H1 (cell line): ENCODE measurements at regions not wholly inside any gene's neighbourhood (a gene's known extent, or its start where the extent isn't known, plus 50 kb on each side); places are given as distances from the start of the nearest gene placed in this dataset.

Experiments
- CTCF ChIA-PET: fragments of 300-600 bp; sonication (Branson Sonifier 250); formaldehyde crosslinking; loops from one replicate; lab custom pipeline; 2021; ENCODE audit not compliant: partially characterized antibody; lab: Charles Lee
- POLR2A ChIA-PET: fragments of 300-600 bp; sonication (Branson Sonifier 250); formaldehyde crosslinking; loops from one replicate; lab custom pipeline; 2021; ENCODE audit warnings: inconsistent platforms; ENCODE audit not compliant: partially characterized antibody; lab: Charles Lee
- DNase-seq, 2 experiments: peaks; one replicate each; pipeline versions ENCODE4 v3.0.0 to v3.0.0-alpha.2; 2010 to 2022; ENCODE audit warnings: low spot score in 2 of 2, low read depth in 1 of 2, mixed read lengths in 1 of 2
- FAIRE-seq: peaks from 2 replicates; lab custom pipeline; 2011; peaks lifted over from hg19 to GRCh38; lab: Jason Lieb, UNC
- H2AFZ ChIP-seq: 2 replicates; pipeline ENCODE4 v1.8.1; 2012; ENCODE audit warnings: low read length, inconsistent platforms
- H2AK5ac ChIP-seq: 2 replicates; pipeline ENCODE4 v1.6.1; 2013; ENCODE audit warnings: low read depth, low read length
- H2BK120ac ChIP-seq: replicated peaks from 2 replicates; pipeline ENCODE3; 2013; ENCODE audit warnings: low read depth, low read length, inconsistent platforms
- H2BK12ac ChIP-seq: 2 replicates; pipeline ENCODE4 v1.6.1; 2013; ENCODE audit warnings: low read depth, low read length
- H2BK15ac ChIP-seq: 2 replicates; pipeline ENCODE4 v1.6.1; 2013; ENCODE audit warnings: low read length
- H2BK20ac ChIP-seq: 2 replicates; pipeline ENCODE4 v1.6.1; 2013; ENCODE audit warnings: low read length
- H2BK5ac ChIP-seq: 2 replicates; pipeline ENCODE4 v1.6.1; 2013; ENCODE audit warnings: low read depth, low read length
- H3K14ac ChIP-seq: 2 replicates; pipeline ENCODE4 v1.6.1; 2013; ENCODE audit warnings: inconsistent platforms; ENCODE audit not compliant: insufficient read length
- H3K18ac ChIP-seq: 2 replicates; pipeline ENCODE4 v1.6.1; 2013; ENCODE audit warnings: low read length; ENCODE audit errors: extremely low read depth
- H3K23ac ChIP-seq: 2 replicates; pipeline ENCODE4 v1.6.1; 2013; ENCODE audit warnings: inconsistent platforms; ENCODE audit not compliant: insufficient read length
- H3K23me2 ChIP-seq: 2 replicates; pipeline ENCODE4 v1.6.1; 2013; ENCODE audit warnings: low read depth, low read length
- H3K27ac ChIP-seq: 2 replicates; pipeline ENCODE4 v1.6.1; 2011; ENCODE audit warnings: low read depth, low read length, inconsistent platforms
- H3K27me3 ChIP-seq, 4 experiments: replicated peaks in 1 of 4; 1 replicate in 1 of 4; 2 replicates in 3 of 4; pipeline versions ENCODE4 v1.6.1 to v1.8.1; 2011 to 2013; ENCODE audit warnings: low read length in 3 of 4, mild to moderate bottlenecking in 3 of 4, inconsistent platforms in 2 of 4, mixed read lengths in 2 of 4, moderate library complexity in 1 of 4; ENCODE audit not compliant: control insufficient read depth in 3 of 4, insufficient read depth in 3 of 4; ENCODE audit errors: extremely low read depth in 1 of 4
- H3K36me3 ChIP-seq, 4 experiments: 2 replicates each; pipeline versions ENCODE4 v1.6.1 to v1.8.1; 2011 to 2013; ENCODE audit warnings: mild to moderate bottlenecking in 4 of 4, low read length in 3 of 4, moderate library complexity in 2 of 4, control low read depth in 1 of 4, inconsistent platforms in 1 of 4; ENCODE audit not compliant: insufficient read depth in 4 of 4, control insufficient read depth in 2 of 4
- H3K4ac ChIP-seq: replicated peaks from 2 replicates; pipeline ENCODE3; 2013; ENCODE audit warnings: low read length, low read depth, mixed read lengths, inconsistent platforms; ENCODE audit not compliant: insufficient read length
- H3K4me1 ChIP-seq, 4 experiments: replicated peaks in 1 of 4; 1 replicate in 1 of 4; 2 replicates in 3 of 4; pipeline versions ENCODE4 v1.6.1 to v1.8.1; 2011 to 2013; ENCODE audit warnings: low read length in 3 of 4, inconsistent platforms in 2 of 4, mixed read lengths in 1 of 4; ENCODE audit not compliant: insufficient read depth in 4 of 4, control insufficient read depth in 3 of 4
- H3K4me2 ChIP-seq, 2 experiments: 2 replicates each; pipeline versions ENCODE4 v1.6.1 to v1.8.1; 2011 to 2013; ENCODE audit warnings: low read depth in 2 of 2, low read length in 2 of 2, control low read depth in 1 of 2, inconsistent platforms in 1 of 2, mild to moderate bottlenecking in 1 of 2; ENCODE audit not compliant: insufficient read depth in 1 of 2
- H3K4me3 ChIP-seq, 4 experiments: fragments of 200-600, 300-600 bp in 1 of 4; sonication (generic), shearing (Covaris generic), sonication (Bioruptor Twin) in 1 of 4; 2 replicates each; pipeline versions ENCODE4 v1.5.1 to v1.8.1; 2011 to 2016; ENCODE audit warnings: low read length in 4 of 4, low read depth in 3 of 4, control low read depth in 2 of 4, inconsistent platforms in 2 of 4, mild to moderate bottlenecking in 2 of 4, mixed read lengths in 1 of 4, moderate library complexity in 1 of 4; ENCODE audit not compliant: insufficient read depth in 2 of 4; ENCODE audit errors: extremely low read depth in 1 of 4
- H3K56ac ChIP-seq: replicated peaks from 2 replicates; pipeline ENCODE3; 2013; ENCODE audit warnings: low read depth, mild to moderate bottlenecking, mixed read lengths, low read length, inconsistent platforms; ENCODE audit not compliant: insufficient read length
- H3K79me1 ChIP-seq: 2 replicates; pipeline ENCODE4 v1.6.1; 2013; ENCODE audit warnings: low read depth, low read length, control low read depth
- H3K79me2 ChIP-seq, 2 experiments: 2 replicates each; pipeline versions ENCODE4 v1.6.1 to v1.8.1; 2012 to 2013; ENCODE audit warnings: low read length in 2 of 2, mild to moderate bottlenecking in 2 of 2, inconsistent platforms in 1 of 2; ENCODE audit not compliant: insufficient read depth in 2 of 2, control insufficient read depth in 1 of 2
- H3K9ac ChIP-seq, 4 experiments: replicated peaks in 1 of 4; 1 replicate in 1 of 4; 2 replicates in 3 of 4; pipeline versions ENCODE4 v1.6.1 to v1.8.1; 2011 to 2013; ENCODE audit warnings: low read depth in 3 of 4, low read length in 3 of 4, control low read depth in 2 of 4, mild to moderate bottlenecking in 2 of 4, moderate library complexity in 2 of 4, inconsistent platforms in 1 of 4; ENCODE audit errors: extremely low read depth in 1 of 4
- H3K9me3 ChIP-seq, 2 experiments: 2 replicates each; pipeline versions ENCODE4 v1.6.1 to v1.8.1; 2012 to 2013; ENCODE audit warnings: mild to moderate bottlenecking in 2 of 2, moderate library complexity in 2 of 2, control low read depth in 1 of 2, inconsistent platforms in 1 of 2, low read depth in 1 of 2, low read length in 1 of 2, mixed read lengths in 1 of 2; ENCODE audit not compliant: insufficient read depth in 2 of 2
- H4K20me1 ChIP-seq, 2 experiments: replicated peaks in 1 of 2; 2 replicates each; pipeline versions ENCODE3 to v1.8.1; 2011 to 2013; ENCODE audit warnings: inconsistent platforms in 2 of 2, low read length in 2 of 2, mild to moderate bottlenecking in 1 of 2; ENCODE audit not compliant: insufficient read depth in 2 of 2, control insufficient read depth in 1 of 2
- H4K5ac ChIP-seq: 2 replicates; pipeline ENCODE4 v1.6.1; 2013; ENCODE audit warnings: low read length, low read depth, mixed read lengths, inconsistent platforms; ENCODE audit not compliant: insufficient read length
- H4K8ac ChIP-seq: 2 replicates; pipeline ENCODE4 v1.8.0; 2013; ENCODE audit warnings: mild to moderate bottlenecking, moderate library complexity, low read length, inconsistent platforms; ENCODE audit not compliant: insufficient read depth; ENCODE audit errors: extremely low read depth
- H4K91ac ChIP-seq: replicated peaks from 2 replicates; pipeline ENCODE3; 2013; ENCODE audit warnings: low read length, mixed read lengths, inconsistent platforms; ENCODE audit not compliant: insufficient read length
- BACH1 ChIP-seq: IDR thresholded peaks from 2 replicates; pipeline ENCODE4 v1.6.1; 2012; ENCODE audit warnings: low read length, improper control_type of control experiment
- CBX5 ChIP-seq: fragments of 300-800, 300-1000 bp; sonication (generic); IDR thresholded peaks from 2 replicates; pipeline ENCODE4 v1.7.1; 2016; ENCODE audit warnings: antibody characterized with exemption, low read length, low read depth
- CHD2 ChIP-seq: IDR thresholded peaks from 2 replicates; pipeline ENCODE4 v1.6.1; 2012; ENCODE audit warnings: low read length, improper control_type of control experiment
- EP300 ChIP-seq, 2 experiments: IDR thresholded peaks; 1 replicate in 1 of 2; 2 replicates in 1 of 2; pipeline ENCODE4 v1.6.1; 2011 to 2012; ENCODE audit warnings: low read depth in 2 of 2, low read length in 2 of 2, mild to moderate bottlenecking in 2 of 2, borderline replicate concordance in 1 of 2, inconsistent platforms in 1 of 2, moderate library complexity in 1 of 2
- EZH2 ChIP-seq: fragments of 200-600 bp; sonication (generic); IDR thresholded peaks from 2 replicates; pipeline ENCODE4 v1.7.1; 2012; ENCODE audit warnings: low read depth, mild to moderate bottlenecking, moderate library complexity, low read length, inconsistent platforms; ENCODE audit not compliant: severe bottlenecking
- KDM1A ChIP-seq: fragments of 200-600, 300-600 bp; sonication (generic); IDR thresholded peaks from 2 replicates; pipeline ENCODE4 v1.7.1; 2016; ENCODE audit warnings: mild to moderate bottlenecking, low read length, borderline replicate concordance
- NANOG ChIP-seq: IDR thresholded peaks from 2 replicates; pipeline ENCODE4 v1.6.1; 2011; ENCODE audit warnings: low read length, low read depth, mild to moderate bottlenecking, inconsistent platforms; ENCODE audit not compliant: insufficient read depth, poor library complexity, severe bottlenecking
- PHF8 ChIP-seq: fragments of 200-600 bp; sonication (generic); conservative IDR thresholded peaks from 2 replicates; pipeline ENCODE4 v1.7.1; 2012; ENCODE audit warnings: low read depth, mild to moderate bottlenecking, inconsistent platforms, low read length, moderate library complexity
- POLR2A ChIP-seq, 2 experiments: IDR thresholded peaks; 1 replicate in 1 of 2; 2 replicates in 1 of 2; pipeline ENCODE4 v1.6.1; 2011; ENCODE audit warnings: low read depth in 2 of 2, low read length in 2 of 2, mild to moderate bottlenecking in 2 of 2; ENCODE audit errors: control extremely low read depth in 1 of 2
- POLR2AphosphoS5 ChIP-seq: IDR thresholded peaks from 2 replicates; pipeline ENCODE4 v1.6.1; 2011; ENCODE audit warnings: low read depth, low read length
- RFX5 ChIP-seq: IDR thresholded peaks from 2 replicates; pipeline ENCODE4 v1.6.1; 2011; ENCODE audit warnings: low read depth, low read length, improper control_type of control experiment, borderline replicate concordance
- SIX5 ChIP-seq: IDR thresholded peaks from 2 replicates; pipeline ENCODE4 v1.6.1; 2011; ENCODE audit warnings: mild to moderate bottlenecking, low read depth, low read length
- SP1 ChIP-seq: IDR thresholded peaks from 2 replicates; pipeline ENCODE4 v1.6.1; 2011; ENCODE audit warnings: low read depth, low read length
- SRF ChIP-seq: IDR thresholded peaks from 2 replicates; pipeline ENCODE4 v1.6.1; 2011; ENCODE audit warnings: mild to moderate bottlenecking, low read depth, low read length, moderate library complexity
- TAF7 ChIP-seq: optimal IDR thresholded peaks from 2 replicates; pipeline ENCODE3; 2011; ENCODE audit warnings: low read depth, mild to moderate bottlenecking, inconsistent platforms, low read length, moderate library complexity, borderline replicate concordance
- TBP ChIP-seq: IDR thresholded peaks from 2 replicates; pipeline ENCODE4 v1.6.1; 2011; ENCODE audit warnings: low read depth, low read length, improper control_type of control experiment
- ZNF274 ChIP-seq: IDR thresholded peaks from 2 replicates; pipeline ENCODE4 v1.7.0; 2012; ENCODE audit warnings: low read length, borderline replicate concordance; ENCODE audit errors: extremely low read depth
- WGBS, 2 experiments: shearing (Covaris generic) in 1 of 2; methylation state at CpG; one replicate each; pipeline versions ENCODE4 v1.1.6 to v1.1.7; 2013 to 2015; ENCODE audit warnings: low lambda C conversion rate in 2 of 2, mixed read lengths in 2 of 2, inconsistent platforms in 1 of 2, low coverage in 1 of 2, missing lambda C conversion rate in 1 of 2; ENCODE audit not compliant: insufficient replicate concordance in 2 of 2, insufficient coverage in 1 of 2, insufficient read length in 1 of 2; ENCODE audit errors: extremely low coverage in 1 of 2, missing lambda C conversion rate in 1 of 2; 5-methylcytosine and 5-hydroxymethylcytosine counted together

DNA sequence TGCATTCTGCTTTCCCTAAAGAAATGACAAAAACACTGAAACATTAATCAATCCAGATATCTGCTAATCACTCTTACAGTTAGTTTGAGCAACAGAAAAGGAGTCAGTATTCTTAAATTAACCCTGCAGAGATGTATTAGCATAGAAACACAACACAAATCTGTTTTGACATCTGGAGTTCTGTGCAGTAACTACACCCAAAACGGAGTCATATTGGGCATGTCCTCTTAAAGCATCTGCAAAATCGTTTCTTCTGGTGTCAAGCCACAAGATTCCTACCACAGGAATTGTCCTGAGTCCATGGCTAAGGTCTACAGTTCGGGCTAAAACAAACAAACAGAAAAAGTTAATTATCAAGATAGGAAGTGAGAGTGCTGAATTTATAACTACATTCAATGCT is 332.1 kb upstream of the PKN2 start:
- Histone ChIP-seq H2BK120ac (no peak overlapping the region), H2BK20ac (no peak overlapping the region), H2BK12ac (no peak overlapping the region), H3K18ac (no peak overlapping the region), H4K91ac (no peak overlapping the region), H3K4me2 (no peak overlapping the region), H3K36me3 (no peaks in the 10 kb centered on the region), H2AFZ (peak overlapping the region; percentile 15; the same call in 1 of the 2 replicates), H2BK5ac (no peak overlapping the region), H4K5ac (no peak overlapping the region), H3K23ac (no peak overlapping the region), H3K27me3 (no peaks in the 10 kb centered on the region), H3K79me1 (no peaks in the 10 kb centered on the region), H3K14ac (no peak overlapping the region), H3K4me1 (no peaks in the 10 kb centered on the region), H3K79me2 (no peaks in the 10 kb centered on the region), H2BK15ac (no peak overlapping the region), H3K23me2 (no peaks in the 10 kb centered on the region), H2AK5ac (no peak overlapping the region), H3K4me3 (no peak overlapping the region), H3K4ac (no peak overlapping the region), H3K27ac (no peak overlapping the region), H3K9ac (no peak overlapping the region), H4K8ac (no peak overlapping the region), H4K20me1 (no peaks in the 10 kb centered on the region), H3K9me3 (no peaks in the 10 kb centered on the region), H3K56ac (no peak overlapping the region)
- FAIRE-seq (no peak), DNase-seq (no peak)
- ChIA-PET POLR2A (no interaction called here), CTCF (no interaction called here)
- WGBS, 2 experiments: 83% methylated on average over 3 of the region's 3 CpGs; no CpG with 5 or more reads in 1 of the 2 experiments
- no peak for TF ChIP-seq ZNF274
- TF ChIP-seq POLR2A (IDR thresholded peaks at IDR 0.05; ENCODE audit: control extremely low read depth in 1 of 2, low read depth in 2 of 2, low read length in 2 of 2): no peak
- TF ChIP-seq CHD2: no peak
- no peak for TF ChIP-seq BACH1
- no peak for TF ChIP-seq TBP
- no peak for TF ChIP-seq CBX5
- TF ChIP-seq SRF: no peak
- no peak for TF ChIP-seq SP1
- no peak for TF ChIP-seq EZH2
- TF ChIP-seq KDM1A: no peak
- no peak for TF ChIP-seq RFX5
- TF ChIP-seq NANOG: no peak
- TF ChIP-seq PHF8: no peak
- no peak for TF ChIP-seq EP300 (IDR thresholded peaks at IDR 0.05; ENCODE audit: borderline replicate concordance in 1 of 2, low read depth in 2 of 2, low read length in 2 of 2)
- no peak for TF ChIP-seq POLR2AphosphoS5
- TF ChIP-seq TAF7: no peak
- no peak for TF ChIP-seq SIX5
